Left ventricle myocardium superior (tissue), 1 donor: ENCODE measurements at regions not wholly inside any gene's neighbourhood (a gene's known extent, or its start where the extent isn't known, plus 50 kb on each side); places are given as distances from the start of the nearest gene placed in this dataset.
A peak's percentile ranks its signal among the peaks of the same experiment; 100 is the strongest.

Experiments used
- ATAC-seq: fragments of 200-7000 bp; cut with Tn5 transposase; one replicate; pipeline ENCODE4 v1.9.1; 2020; ENCODE audit warnings: mild to moderate bottlenecking, moderate library complexity
- DNase-seq: peaks from one replicate; pipeline ENCODE4 v3.0.0-alpha.2; 2020
- intact Hi-C: fragments of 100-400 bp; cut with micrococcal nuclease; formaldehyde crosslinking; loops from one replicate; pipeline ENCODE4 v1.11.0; 2022
- donor health status: DM: no; HTN: yes; CAD: no; lungs with severe emphysema.

DNA sequence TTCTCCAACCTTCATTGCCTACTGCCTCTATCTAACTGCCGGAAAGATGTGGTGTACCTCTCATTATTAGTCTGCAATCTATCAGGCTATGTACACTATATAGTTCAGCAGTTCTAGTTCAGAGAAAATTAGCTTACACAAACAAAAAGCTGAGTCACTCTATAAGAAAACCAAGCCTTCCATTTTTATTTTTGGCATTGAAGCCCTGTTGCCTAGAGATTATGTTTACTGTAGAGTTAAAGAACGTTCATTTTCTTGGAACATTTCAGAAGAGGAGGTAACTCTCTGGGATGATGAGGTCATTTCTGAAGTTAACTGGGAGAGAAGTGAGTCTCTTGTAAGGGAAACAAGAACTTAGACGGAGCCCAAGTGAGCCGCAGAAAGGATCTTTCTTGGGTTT, 133.5 kb downstream of the FAM124B start:
- no peak for ATAC-seq
- intact Hi-C loops, result no loop called here
- no peak for DNase-seq

DNA sequence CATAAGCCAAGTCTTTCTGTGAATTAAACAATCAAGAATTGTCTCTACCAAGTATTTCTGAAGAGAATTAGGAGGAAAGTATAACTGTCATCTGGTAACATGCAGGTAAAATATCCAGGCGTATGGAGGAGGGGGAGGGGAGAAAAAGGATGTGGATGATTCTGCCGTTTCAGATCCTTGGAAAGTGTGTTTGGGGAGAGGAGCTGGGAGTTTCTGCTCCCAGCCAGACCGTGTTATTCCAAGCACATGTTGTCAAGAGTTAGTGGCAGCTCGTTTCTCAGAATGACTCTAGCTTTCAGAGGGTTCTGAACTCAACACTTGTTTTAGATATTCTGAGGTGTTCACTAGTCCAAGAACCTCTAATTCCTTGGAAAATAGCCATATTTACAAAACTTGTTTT, 137.6 kb downstream of the FAM124B start:
- DNase-seq (no peak), ATAC-seq (no peak)
- intact Hi-C loops, result no loop called here

DNA sequence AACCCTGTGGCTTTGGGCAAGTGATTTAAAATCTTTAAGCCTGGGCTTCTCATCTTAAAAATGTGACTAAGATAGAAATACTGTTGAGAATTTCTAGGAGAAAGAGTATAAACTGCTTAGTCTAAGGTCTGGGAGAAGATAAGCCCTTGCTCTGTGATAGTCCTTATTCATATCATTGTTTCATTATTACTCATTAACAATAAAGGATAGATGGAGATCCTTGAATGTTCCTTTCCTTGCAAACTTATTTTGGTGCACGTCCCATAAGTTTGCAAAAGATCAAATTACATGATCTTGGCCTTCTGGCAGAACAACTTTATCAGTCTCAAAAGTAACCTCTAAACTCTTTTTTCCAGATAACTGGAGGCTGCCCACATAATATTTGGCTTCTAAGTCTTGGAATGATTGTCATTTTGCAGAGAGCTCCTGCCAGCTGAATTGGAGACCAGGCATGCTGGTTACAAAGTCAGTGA, 138.3 kb downstream of the FAM124B start:
- ATAC-seq (no peak), DNase-seq (no peak)
- intact Hi-C loops, result no loop called here

DNA sequence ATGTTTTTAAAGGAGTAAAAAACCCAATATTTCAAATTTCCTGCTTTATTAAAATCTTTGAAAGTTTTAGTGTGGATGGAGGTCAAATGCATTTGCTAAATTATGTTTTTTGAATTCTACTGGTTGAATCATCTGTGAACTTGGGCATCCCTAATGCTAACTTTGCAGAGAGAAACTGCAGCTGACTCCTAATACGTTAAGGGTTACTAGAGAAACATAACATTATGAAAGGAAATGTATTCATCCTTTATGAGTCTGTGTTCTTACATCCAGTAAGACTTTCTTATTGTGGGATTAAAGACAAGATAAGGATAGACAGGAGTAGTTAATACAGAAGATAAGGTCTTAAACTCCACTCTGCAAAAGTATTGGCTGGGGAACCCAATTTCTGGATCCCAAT, 140.6 kb downstream of the FAM124B start:
- no peak for ATAC-seq
- DNase-seq, result no peak
- intact Hi-C loops, result no loop called here

DNA sequence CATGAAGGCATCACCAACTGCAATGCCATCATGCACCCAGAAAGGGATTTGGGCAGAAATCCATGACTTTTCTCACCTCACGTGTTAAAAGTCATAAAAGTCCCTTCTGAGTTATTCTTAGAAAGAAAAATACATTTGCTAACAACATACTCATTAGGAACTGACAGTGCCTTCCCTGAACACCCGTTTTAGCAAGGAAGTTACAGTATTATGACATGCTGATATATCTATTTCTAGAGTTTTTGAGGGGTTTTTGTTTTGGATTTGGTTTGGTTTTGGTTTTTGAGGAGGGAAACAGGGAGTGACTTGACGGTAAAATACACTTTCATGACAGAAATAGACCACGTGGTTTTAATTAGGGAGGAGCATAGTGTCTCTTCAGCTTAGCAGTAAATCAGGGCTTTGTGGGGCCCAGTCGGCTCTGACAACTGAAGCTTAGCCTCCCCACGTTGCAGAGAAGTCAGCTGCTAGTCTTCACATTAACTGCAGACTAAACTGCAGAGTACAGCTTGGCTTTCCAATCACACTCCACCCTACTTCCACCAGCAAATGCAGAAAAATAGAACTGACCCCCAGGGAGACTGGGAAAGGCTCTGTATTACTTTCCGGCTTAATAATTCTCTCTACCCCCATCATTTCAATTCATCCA, 141.4 kb downstream of the FAM124B start:
- ATAC-seq (peak; percentile 57), DNase-seq (no peak)
- intact Hi-C loops, result no loop called here

DNA sequence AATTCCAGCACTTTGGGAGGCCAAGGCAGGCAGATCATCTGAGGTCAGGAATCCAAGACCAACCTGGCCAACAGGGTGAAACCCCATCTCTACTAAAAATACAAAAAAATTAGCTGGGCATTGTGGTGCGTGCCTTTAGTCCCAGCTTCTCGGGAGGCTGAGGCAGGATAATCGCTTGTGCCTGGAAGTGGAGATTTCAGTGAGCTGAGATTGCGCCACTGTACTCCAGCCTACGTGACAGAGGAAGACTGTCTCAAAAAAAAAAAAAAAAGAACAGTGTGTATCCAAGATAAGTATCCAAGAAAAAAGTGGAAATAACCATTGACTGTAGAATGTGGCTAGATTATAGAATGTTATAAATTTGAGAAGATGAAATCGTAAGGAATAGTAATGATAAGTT, 142.1 kb downstream of the FAM124B start:
- ATAC-seq (no peak), DNase-seq (no peak)
- intact Hi-C loops, result no loop called here

DNA sequence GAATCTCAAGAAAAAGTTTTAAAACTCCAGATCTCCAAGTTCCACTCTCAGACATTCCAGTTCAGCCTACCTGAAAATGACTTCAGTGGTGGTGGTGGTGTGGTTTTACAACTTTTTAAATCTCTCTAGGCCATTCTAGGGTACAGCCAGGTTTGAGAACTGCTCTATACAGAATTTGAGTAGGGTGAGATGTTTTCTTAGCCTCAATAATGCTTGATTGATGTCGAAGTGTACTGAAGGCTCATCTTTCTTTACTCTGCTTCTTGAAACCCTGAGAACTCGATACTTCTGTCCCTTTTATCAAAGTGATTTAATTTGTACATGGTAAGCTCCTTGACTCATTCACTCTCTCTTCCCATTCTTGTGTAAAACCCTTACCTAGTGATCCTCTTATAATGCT, 143.8 kb downstream of the FAM124B start:
- ATAC-seq (no peak), DNase-seq (no peak)
- intact Hi-C loops, result no loop called here

DNA sequence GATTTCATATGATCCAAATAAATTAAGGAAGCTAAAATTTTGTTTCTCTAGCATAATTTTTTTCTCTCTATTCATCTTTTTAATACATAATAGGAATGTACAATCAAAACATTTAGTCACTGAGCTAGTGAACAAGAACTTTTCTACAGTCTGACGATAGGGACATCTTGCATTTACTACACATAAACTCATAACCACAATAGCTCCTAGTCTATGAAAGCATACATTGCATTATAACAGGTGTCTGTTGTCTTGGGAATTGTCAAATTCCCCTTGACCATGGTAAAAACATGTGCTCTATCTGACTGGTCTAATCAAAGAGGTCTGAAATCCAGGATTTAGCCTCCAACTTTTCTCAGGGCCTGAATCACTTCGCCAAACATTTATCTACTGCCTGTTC, 144.8 kb downstream of the FAM124B start:
- intact Hi-C loops, result no loop called here
- DNase-seq (no peak), ATAC-seq (no peak)

DNA sequence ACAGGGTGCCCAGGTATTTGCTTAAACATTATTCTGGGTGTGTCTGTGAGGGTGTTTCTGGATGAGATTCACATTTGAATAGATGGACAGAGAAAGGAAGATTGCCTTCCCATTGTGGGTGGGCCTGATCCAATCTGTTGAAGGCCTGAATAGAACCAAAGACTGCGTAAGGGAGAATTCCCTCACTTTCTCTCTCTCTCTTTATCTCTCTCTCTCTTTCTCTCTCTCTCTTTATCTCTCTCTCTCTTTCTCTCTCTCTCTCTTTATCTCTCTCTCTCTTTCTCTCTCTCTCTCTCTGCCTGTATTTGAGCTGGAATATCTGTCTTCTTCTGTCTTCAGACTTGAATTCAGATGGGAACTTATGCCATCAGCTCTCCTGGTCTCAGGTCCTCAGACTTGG, 148.4 kb downstream of the FAM124B start:
- ATAC-seq (no peak), DNase-seq (no peak)
- intact Hi-C loops, result no loop called here

DNA sequence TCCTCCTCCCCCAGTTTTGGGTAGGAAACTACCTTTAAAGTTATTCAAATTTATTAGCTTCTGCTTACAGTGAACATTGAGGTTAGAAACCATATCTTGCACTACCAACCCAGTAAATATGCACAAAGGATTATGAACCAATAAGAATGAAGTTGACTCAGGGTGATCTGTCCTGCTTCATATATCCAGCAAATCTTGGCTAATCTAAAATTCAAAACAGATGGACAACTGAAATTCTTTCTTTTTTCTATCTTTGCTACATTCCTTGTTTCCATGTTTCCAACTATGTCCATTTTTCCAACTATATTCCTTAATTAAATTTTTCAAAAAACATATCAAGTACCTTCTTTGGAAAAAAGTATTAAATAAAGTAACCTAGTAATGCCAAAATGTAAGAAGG, 149.3 kb downstream of the FAM124B start:
- intact Hi-C loops, result no loop called here
- DNase-seq, result no peak
- no peak for ATAC-seq

DNA sequence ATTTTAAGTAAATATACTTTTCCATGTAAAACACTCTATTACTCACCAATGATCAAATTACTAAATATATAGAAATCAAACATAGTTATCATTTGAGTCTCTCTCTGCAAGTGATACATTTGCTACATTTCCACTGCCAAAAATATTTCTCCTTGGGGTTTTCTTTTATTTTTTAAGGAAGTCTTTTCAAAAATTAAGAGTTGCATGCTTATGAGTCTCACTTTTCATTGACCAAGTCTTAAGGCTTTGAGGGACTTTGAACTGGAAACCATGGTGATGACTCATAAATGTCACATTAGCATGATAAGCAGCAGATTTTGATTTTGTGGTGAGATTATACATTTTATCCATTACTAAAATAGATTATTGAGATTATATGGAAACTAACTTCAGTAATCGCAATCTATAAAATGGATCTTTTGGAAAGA, 152.9 kb downstream of the FAM124B start:
- no peak for DNase-seq
- ATAC-seq, result no peak
- intact Hi-C loops, result no loop called here

DNA sequence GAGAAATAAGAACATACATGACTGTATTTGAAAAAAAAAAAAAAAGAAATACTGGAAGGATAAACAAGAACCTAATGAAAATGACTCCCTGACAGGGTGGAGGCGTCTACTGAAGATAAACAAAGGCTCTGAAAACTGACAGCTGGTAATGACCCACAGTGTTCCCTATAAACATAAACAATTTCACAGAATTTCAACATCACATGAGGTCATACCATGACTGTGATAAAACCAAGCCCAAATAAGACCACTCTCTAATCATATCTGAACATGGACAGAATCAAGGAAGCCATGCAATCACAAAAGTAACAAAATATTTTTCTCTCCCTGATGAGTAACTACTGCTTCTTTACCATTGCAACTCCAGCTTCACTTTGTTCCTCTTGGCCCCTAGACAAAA, 159.3 kb downstream of the FAM124B start:
- intact Hi-C loops, result no loop called here
- ATAC-seq (peak; percentile 46), DNase-seq (no peak)

DNA sequence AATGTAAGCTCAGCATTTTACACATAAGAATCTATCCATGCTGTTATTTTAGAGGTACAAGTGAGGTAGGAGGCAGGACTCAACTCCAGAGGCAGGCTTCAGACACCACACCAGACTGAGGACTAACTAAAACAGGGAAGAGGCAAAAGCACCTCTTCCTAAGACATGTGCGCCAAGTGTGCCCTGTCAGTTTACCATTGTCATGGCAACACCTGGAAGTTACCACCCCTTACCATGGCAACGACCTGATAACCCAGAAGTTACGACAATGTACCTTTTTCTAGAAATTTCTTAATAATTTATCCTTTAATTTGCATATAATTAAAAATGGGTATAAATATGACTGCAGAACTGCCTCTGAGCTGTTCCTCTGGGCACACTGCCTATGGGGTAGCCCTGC, 160.1 kb downstream of the FAM124B start:
- intact Hi-C loops, result no loop called here
- ATAC-seq (no peak), DNase-seq (no peak)

DNA sequence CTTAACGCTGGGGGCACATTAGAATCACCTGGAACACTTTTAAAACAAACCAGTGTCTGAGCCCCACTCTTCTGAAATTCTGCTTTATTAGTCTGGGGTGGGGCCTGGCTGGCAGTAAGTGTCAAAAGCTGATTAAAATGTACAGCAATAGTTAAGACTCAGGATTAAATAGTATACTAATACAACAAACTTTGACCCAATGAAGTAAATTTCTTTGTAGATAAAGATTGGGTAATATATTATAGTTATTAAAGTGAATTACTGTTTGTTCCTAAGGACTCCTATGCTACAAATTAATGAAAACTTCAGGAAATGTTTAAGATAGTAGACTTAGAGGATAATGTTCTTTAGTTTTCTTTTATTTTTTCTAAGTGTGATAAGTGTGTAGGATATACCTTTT, 160.9 kb downstream of the FAM124B start:
- DNase-seq (no peak), ATAC-seq (no peak)
- intact Hi-C loops, result no loop called here

DNA sequence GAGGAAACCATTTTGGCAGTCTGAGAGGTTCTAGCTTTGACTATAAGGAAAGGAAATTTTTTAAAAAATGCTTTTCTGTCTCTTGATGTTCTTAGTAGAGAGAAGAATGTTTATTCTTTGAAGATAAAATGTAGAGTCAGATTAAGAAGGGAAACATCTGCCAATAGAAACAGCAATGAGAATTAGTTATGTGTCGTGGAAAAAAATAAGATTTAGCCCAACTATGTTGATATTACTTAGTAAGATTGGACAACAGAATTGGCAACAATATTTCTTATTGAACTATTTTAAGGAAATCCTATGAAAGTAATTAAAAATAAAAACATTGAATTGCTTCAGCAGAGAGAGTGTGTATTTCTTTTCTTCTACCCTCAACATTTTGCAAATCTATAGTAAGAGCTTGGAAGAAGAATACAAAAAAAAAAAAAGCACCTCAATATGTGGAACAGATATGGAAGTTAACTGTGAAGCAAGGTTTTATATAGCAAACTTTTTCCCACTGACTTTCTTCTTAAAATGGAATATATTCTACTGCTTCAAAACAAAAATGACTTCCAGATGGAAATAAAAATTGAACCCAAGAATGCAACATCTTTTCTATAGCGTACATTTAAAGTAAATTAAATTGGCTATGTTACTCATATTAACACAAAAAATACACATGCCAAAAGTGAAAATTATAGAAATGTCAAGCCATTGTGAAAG, 177.9 kb downstream of the FAM124B start:
- no peak for DNase-seq
- no peak for ATAC-seq
- intact Hi-C loops, result no loop called here

DNA sequence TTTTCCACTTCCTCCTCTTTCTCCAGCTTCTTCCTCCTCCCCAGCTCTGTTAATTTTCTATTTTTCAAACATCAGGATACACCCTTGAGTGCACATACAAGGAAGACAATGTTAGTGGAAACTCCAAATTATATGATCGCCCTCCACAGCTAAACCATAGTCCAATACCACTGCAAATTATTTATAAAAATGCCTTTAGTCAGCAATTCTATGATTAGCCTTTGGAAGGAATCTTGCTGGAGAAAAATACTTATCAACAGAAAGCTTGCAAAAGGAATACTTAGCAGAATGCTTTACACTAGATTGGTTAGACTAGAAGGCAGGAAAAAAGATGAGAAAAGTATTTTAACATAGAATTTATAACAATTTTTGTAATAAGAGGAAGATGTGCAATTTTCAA, 178.9 kb downstream of the FAM124B start:
- DNase-seq, result no peak
- ATAC-seq, result no peak
- intact Hi-C loops, result no loop called here

DNA sequence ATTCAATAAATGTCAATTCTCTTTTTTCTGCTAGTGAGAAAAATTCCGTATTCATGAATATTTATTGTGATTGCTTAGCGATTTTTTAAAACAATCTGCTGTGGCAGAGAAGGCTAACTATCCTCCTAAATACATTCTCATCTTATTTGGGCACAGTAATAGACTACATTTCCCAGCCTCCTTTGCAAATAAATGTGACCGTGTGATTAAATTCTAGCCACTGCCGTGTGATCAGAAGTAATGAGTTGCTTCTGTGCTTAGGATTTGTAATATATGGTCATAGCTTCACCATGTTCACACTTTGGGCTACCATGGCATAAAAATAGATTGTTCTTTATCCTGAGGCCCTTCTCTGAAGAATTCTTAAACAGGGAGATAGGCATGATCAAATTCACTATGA, 179.6 kb downstream of the FAM124B start:
- no peak for DNase-seq
- intact Hi-C loops, result no loop called here
- ATAC-seq, result no peak

DNA sequence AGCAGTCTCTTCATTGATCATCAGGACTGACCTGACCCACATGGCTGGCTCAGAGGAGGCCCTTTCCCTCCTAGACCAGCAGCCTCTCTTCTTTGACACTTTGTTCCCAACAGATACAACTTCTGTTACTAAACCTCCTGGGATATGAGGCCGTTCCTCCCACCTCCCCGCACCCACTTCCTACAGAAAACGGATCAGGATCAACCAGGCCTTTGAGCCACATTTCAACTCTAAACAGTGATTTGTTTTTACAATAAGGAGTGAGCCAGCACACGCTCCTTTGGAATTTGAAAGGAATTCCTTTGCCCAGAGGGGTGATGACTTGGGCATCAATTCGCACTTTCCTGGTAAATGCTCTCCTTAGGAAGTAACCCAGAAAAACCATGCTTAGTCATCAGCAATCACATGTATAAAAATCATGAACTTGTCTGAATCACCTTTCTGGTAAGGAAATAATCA, 180.4 kb downstream of the FAM124B start:
- DNase-seq, result no peak
- intact Hi-C loops, result no loop called here
- no peak for ATAC-seq

DNA sequence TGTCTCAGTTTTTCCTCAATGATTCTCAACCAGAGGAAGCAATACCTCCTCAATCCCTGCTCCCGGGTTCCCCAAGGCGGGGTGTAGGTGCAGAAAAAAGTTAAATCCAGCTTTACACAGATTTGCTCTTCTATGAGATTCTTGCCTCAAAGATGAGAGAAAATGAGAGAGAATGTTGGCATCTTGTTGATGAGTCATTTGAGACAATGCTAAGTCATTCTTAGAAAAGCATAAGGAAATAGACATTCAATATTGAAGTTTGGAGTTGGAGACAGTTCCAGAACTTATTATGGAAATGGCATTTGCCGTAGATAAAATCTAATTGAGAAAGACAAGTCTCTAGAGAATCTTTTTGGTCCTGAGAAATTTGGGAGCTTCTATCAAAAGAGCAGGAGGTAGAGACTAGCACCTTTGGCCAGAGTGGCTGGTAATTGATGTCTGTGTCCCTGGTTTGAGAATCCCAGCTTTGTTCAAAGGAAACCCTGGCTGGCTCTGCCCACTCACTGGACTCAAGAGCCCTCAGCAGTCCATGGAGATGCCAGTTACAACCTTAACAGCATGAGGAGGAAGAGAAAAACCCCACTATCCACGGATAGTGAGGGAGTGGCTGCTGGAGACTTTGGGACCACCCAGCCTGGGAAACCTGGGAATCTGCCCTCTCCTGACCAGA, 181.2 kb downstream of the FAM124B start:
- no peak for DNase-seq
- ATAC-seq, result no peak
- intact Hi-C loops, result no loop called here

DNA sequence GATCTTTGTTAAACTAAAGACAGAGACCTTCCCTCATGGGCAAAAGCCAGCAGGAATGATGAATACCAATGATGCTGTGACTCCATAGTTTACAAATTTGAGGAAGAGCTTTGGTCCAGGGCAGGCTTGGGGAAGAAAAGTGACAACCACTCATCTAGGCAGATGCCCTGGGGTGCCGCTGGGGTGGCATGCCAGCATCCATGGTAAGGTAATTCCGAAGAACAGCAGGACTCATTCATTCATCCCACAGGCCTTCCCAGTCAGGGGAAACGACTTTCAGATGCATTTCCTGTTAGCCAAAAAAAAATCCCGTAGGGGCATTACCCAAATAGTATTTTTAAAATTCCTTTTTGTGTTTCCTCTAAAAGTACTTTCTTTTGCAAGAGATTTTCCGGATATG, 180.7 kb upstream of the SERPINE2 start:
- DNase-seq (no peak), ATAC-seq (no peak)
- intact Hi-C loops, result no loop called here

DNA sequence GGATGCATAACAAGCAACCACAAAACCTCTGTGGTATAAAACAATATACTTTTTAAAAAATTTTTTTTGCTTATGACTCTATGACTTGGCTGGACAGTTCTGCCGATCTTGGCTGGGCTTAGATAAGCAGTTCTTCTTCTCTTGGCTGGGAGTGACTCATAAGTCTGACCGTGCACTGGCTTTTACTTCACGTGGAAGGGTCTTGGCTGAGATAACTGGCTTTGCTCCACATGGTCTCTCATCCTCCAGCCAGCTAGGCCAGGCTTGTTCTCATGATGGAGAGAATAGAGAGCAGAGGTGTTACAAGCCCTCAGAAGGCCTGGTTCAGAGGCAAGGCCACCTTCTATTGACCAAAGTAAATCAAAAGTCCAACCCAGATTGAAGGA, 178.9 kb upstream of the SERPINE2 start:
- ATAC-seq (peak; percentile 62), DNase-seq (no peak)
- intact Hi-C loops, result no loop called here
